CD14-positive monocyte (primary cell): ENCODE measurements at regions not wholly inside any gene's neighbourhood (a gene's known extent, or its start where the extent isn't known, plus 50 kb on each side); places are given as distances from the start of the nearest gene placed in this dataset.

Experiments
- DNase-seq, 3 donors: peaks; one replicate each; pipeline ENCODE4 v3.0.0-alpha.2; 2011 to 2022
- H2AFZ ChIP-seq: 2 replicates; pipeline ENCODE4 v1.6.0; 2012; ENCODE audit warnings: mild to moderate bottlenecking, low read depth, low read length, inconsistent platforms; ENCODE audit not compliant: insufficient read depth, poor library complexity, severe bottlenecking
- H3K27ac ChIP-seq, 2 donors: 1 replicate in 1 of 2; 2 replicates in 1 of 2; pipeline ENCODE4 v1.5.1; 2012 to 2013; ENCODE audit warnings: low read length in 2 of 2, control low read depth in 1 of 2, inconsistent platforms in 1 of 2, low read depth in 1 of 2, mild to moderate bottlenecking in 1 of 2
- H3K27me3 ChIP-seq, 2 donors: one replicate each; pipeline versions ENCODE4 v1.6.0 to v1.6.1; 2011 to 2013; ENCODE audit warnings: low read length in 2 of 2; ENCODE audit not compliant: control insufficient read depth in 2 of 2, insufficient read depth in 2 of 2
- H3K36me3 ChIP-seq, 2 donors: replicated peaks in 1 of 2; 1 replicate in 1 of 2; 2 replicates in 1 of 2; pipeline versions ENCODE4 v1.5.1 to v1.6.1; 2012 to 2013; ENCODE audit warnings: low read length in 2 of 2, control low read depth in 1 of 2, inconsistent platforms in 1 of 2, mild to moderate bottlenecking in 1 of 2; ENCODE audit not compliant: insufficient read depth in 2 of 2, control insufficient read depth in 1 of 2
- H3K4me1 ChIP-seq, 2 donors: 1 replicate in 1 of 2; 2 replicates in 1 of 2; pipeline versions ENCODE4 v1.5.1 to v1.6.1; 2012 to 2013; ENCODE audit warnings: low read length in 2 of 2, control low read depth in 1 of 2, inconsistent platforms in 1 of 2, mild to moderate bottlenecking in 1 of 2, moderate library complexity in 1 of 2; ENCODE audit not compliant: insufficient read depth in 2 of 2, control insufficient read depth in 1 of 2
- H3K4me2 ChIP-seq: replicated peaks from 2 replicates; pipeline ENCODE3; 2012; ENCODE audit warnings: low read length, moderate library complexity, mild to moderate bottlenecking; ENCODE audit not compliant: poor library complexity, severe bottlenecking; ENCODE audit errors: extremely low read depth
- H3K4me3 ChIP-seq, 3 experiments: fragments of 200-600 bp in 1 of 3; sonication (generic) in 1 of 3; replicated peaks in 1 of 3; 1 replicate in 2 of 3; 2 replicates in 1 of 3; pipeline ENCODE4 v1.5.1; 2011 to 2013; ENCODE audit warnings: low read length in 3 of 3, mild to moderate bottlenecking in 3 of 3, control low read depth in 2 of 3, low read depth in 2 of 3, inconsistent platforms in 1 of 3, moderate library complexity in 1 of 3
- H3K79me2 ChIP-seq: 2 replicates; pipeline ENCODE4 v1.6.0; 2012; ENCODE audit warnings: mild to moderate bottlenecking, control low read depth, inconsistent platforms, low read length, moderate library complexity; ENCODE audit not compliant: insufficient read depth
- H3K9ac ChIP-seq: 2 replicates; pipeline ENCODE4 v1.6.0; 2017; ENCODE audit warnings: low read length, mild to moderate bottlenecking; ENCODE audit not compliant: insufficient read depth, poor library complexity, severe bottlenecking
- H3K9me3 ChIP-seq, 2 donors: replicated peaks in 1 of 2; 1 replicate in 1 of 2; 2 replicates in 1 of 2; pipeline versions ENCODE4 v1.5.1 to v1.6.1; 2012 to 2013; ENCODE audit warnings: low read length in 2 of 2, control low read depth in 1 of 2; ENCODE audit not compliant: control insufficient read depth in 1 of 2, insufficient read depth in 1 of 2
- H4K20me1 ChIP-seq: 2 replicates; pipeline ENCODE4 v1.6.0; 2012; ENCODE audit warnings: mild to moderate bottlenecking, low read length, control low read depth, moderate library complexity; ENCODE audit not compliant: insufficient read depth
- H3K27ac Mint-ChIP-seq, 7 donors: one replicate each; pipeline ENCODE4 v1.8.0; 2020; ENCODE audit warnings: mild to moderate bottlenecking in 7 of 7, mixed read lengths in 7 of 7, moderate library complexity in 6 of 7, inconsistent platforms in 2 of 7
- H3K27me3 Mint-ChIP-seq, 3 donors: one replicate each; pipeline ENCODE4 v1.8.0; 2021 to 2022; ENCODE audit warnings: low read depth in 3 of 3, mild to moderate bottlenecking in 3 of 3, mixed read lengths in 3 of 3, moderate library complexity in 3 of 3, inconsistent platforms in 1 of 3
- H3K36me3 Mint-ChIP-seq, 2 donors: one replicate each; pipeline ENCODE4 v1.8.0; 2020; ENCODE audit warnings: mixed read lengths in 2 of 2, inconsistent platforms in 1 of 2, mild to moderate bottlenecking in 1 of 2
- H3K4me1 Mint-ChIP-seq: one replicate; pipeline ENCODE4 v1.8.0; 2020; ENCODE audit warnings: mild to moderate bottlenecking, mixed read lengths
- H3K4me3 Mint-ChIP-seq, 2 donors: one replicate each; pipeline ENCODE4 v1.8.0; 2020; ENCODE audit warnings: mild to moderate bottlenecking in 2 of 2, mixed read lengths in 2 of 2, moderate library complexity in 1 of 2
- H3K9me3 Mint-ChIP-seq, 7 donors: one replicate each; pipeline ENCODE4 v1.8.0; 2020 to 2022; ENCODE audit warnings: mixed read lengths in 7 of 7, mild to moderate bottlenecking in 6 of 7, moderate library complexity in 6 of 7, inconsistent platforms in 2 of 7
- CTCF ChIP-seq: fragments of 200-600 bp; IDR thresholded peaks from one replicate; pipeline ENCODE4 v1.8.0; 2022; ENCODE audit warnings: antibody characterized with exemption, mild to moderate bottlenecking
- WGBS: methylation state at CpG from one replicate; pipeline ENCODE4 v1.1.5; 2013; ENCODE audit warnings: missing lambda C conversion rate; ENCODE audit not compliant: insufficient coverage; 5-methylcytosine and 5-hydroxymethylcytosine counted together
- intact Hi-C, 2 donors: fragments of 100-400 bp; cut with micrococcal nuclease; formaldehyde crosslinking; loops; one replicate each; pipeline versions ENCODE4 v1.15.0 to v1.15.1; 2023

GRCh38 chr4:113835005-113835404 lies 73.5 kb upstream of the CAMK2D start:
- no peaks in the 10 kb centered on the region for H3K9me3 ChIP-seq
- no peak for TF ChIP-seq CTCF
- no peaks in the 10 kb centered on the region for H4K20me1 ChIP-seq
- H3K27ac ChIP-seq: no peak overlapping the region
- intact Hi-C loops: loop anchor here in 1 of 2 donors (5.0 kb wide), 1 partner anchor 73 kb away; the partner anchor contains the start of gene CAMK2D
- H2AFZ ChIP-seq: no peak overlapping the region
- no peaks in the 10 kb centered on the region for H3K36me3 ChIP-seq
- H3K27me3 ChIP-seq: no peaks in the 10 kb centered on the region
- Mint-ChIP-seq H3K9me3 (peaks cover 0 to 2% (median 0%) of the 10 kb centered on the region in 7 donors), H3K27ac (no peak overlapping the region), H3K4me3 (no peak overlapping the region), H3K4me1 (peaks cover 41% of the 10 kb centered on the region), H3K36me3 (no peaks in the 10 kb centered on the region), H3K27me3 (peaks cover 0 to 2% (median 1%) of the 10 kb centered on the region in 3 donors)
- no peak overlapping the region for H3K4me2 ChIP-seq
- H3K9ac ChIP-seq: no peak overlapping the region
- peaks cover 29 to 30% of the 10 kb centered on the region in 2 donors for H3K4me1 ChIP-seq
- no peak for DNase-seq
- no peaks in the 10 kb centered on the region for H3K79me2 ChIP-seq
- no peak overlapping the region for H3K4me3 ChIP-seq
- WGBS: 60% methylated on average over 1 of the region's 1 CpG

GRCh38 chr4:113834298-113834697 lies 72.8 kb upstream of the CAMK2D start:
- peaks cover 29% of the 10 kb centered on the region in 2 donors for H3K4me1 ChIP-seq
- H3K27ac ChIP-seq: no peak overlapping the region
- no peak overlapping the region for H3K4me3 ChIP-seq
- peaks cover 0 to 2% (median 1%) of the 10 kb centered on the region in 3 donors for H3K27me3 Mint-ChIP-seq
- H3K36me3 ChIP-seq: no peaks in the 10 kb centered on the region
- no peaks in the 10 kb centered on the region for H3K36me3 Mint-ChIP-seq
- H3K4me2 ChIP-seq: no peak overlapping the region
- no peaks in the 10 kb centered on the region for H3K27me3 ChIP-seq
- no peaks in the 10 kb centered on the region for H3K79me2 ChIP-seq
- intact Hi-C loops: no loop called here
- WGBS: 100% methylated on average over 1 of the region's 3 CpGs
- H3K9me3 Mint-ChIP-seq: peaks cover 0 to 2% (median 0%) of the 10 kb centered on the region in 7 donors
- no peak for TF ChIP-seq CTCF
- no peak for DNase-seq
- H3K9ac ChIP-seq: no peak overlapping the region
- no peaks in the 10 kb centered on the region for H3K9me3 ChIP-seq
- H3K27ac Mint-ChIP-seq: no peak overlapping the region
- H3K4me3 Mint-ChIP-seq: no peak overlapping the region
- no peak overlapping the region for H2AFZ ChIP-seq
- H4K20me1 ChIP-seq: no peaks in the 10 kb centered on the region
- peaks cover 38% of the 10 kb centered on the region for H3K4me1 Mint-ChIP-seq
